HepG2 (cell line): ENCODE measurements at regions not wholly inside any gene's neighbourhood (a gene's known extent, or its start where the extent isn't known, plus 50 kb on each side); places are given as distances from the start of the nearest gene placed in this dataset.
A peak's percentile ranks its signal among the peaks of the same experiment; 100 is the strongest.

Source experiments
- CEBPB ChIP-seq: IDR thresholded peaks from 2 replicates; pipeline ENCODE4 v1.6.1; 2011; ENCODE audit warnings: low read depth, low read length, improper control_type of control experiment, borderline replicate concordance
- HCFC1 ChIP-seq: fragments of 150-350 bp; IDR thresholded peaks from 2 replicates; pipeline ENCODE4 v1.6.1; 2014; ENCODE audit warnings: low read depth, low read length
- SMARCE1 ChIP-seq: fragments of 450-650 bp; IDR thresholded peaks from 2 replicates; pipeline ENCODE4 v1.6.1; 2017; ENCODE audit warnings: borderline replicate concordance
- SP2 ChIP-seq: sonication (generic); formaldehyde crosslinking; IDR thresholded peaks from 2 replicates; pipeline ENCODE4 v1.5.1; 2020; ENCODE audit warnings: mild to moderate bottlenecking, missing genetic modification reagents
- SRY ChIP-seq: sonication (generic); formaldehyde crosslinking; IDR thresholded peaks from 2 replicates; pipeline ENCODE4 v1.8.0; 2022; ENCODE audit warnings: mild to moderate bottlenecking, missing genetic modification reagents
- TP53 ChIP-seq: sonication (generic); formaldehyde crosslinking; conservative IDR thresholded peaks from 2 replicates; pipeline ENCODE4 v1.4.0; 2020; ENCODE audit warnings: missing genetic modification reagents
- ZBTB38 ChIP-seq: sonication (generic); formaldehyde crosslinking; IDR thresholded peaks from 2 replicates; pipeline ENCODE4 v1.5.1; 2020; ENCODE audit warnings: mild to moderate bottlenecking, missing genetic modification reagents
- ZNF33A ChIP-seq: sonication (generic); formaldehyde crosslinking; IDR thresholded peaks from 2 replicates; pipeline ENCODE4 v1.5.1; 2020; ENCODE audit warnings: missing genetic modification reagents, mild to moderate bottlenecking, moderate library complexity, borderline replicate concordance
- ZNF543 ChIP-seq: sonication (generic); formaldehyde crosslinking; IDR thresholded peaks from 2 replicates; pipeline ENCODE4 v1.4.0; 2020; ENCODE audit warnings: mild to moderate bottlenecking, missing genetic modification reagents
- ZNF569 ChIP-seq: sonication (generic); formaldehyde crosslinking; IDR thresholded peaks from 2 replicates; pipeline ENCODE4 v1.5.0; 2020; ENCODE audit warnings: mild to moderate bottlenecking, missing genetic modification reagents, moderate library complexity, borderline replicate concordance
- TF ChIP-seq, protein P1 (sequence below), 2 experiments: fragments of 450-650 bp in 1 of 2; sonication (generic) in 1 of 2; formaldehyde crosslinking in 1 of 2; IDR thresholded peaks; 2 replicates each; pipeline versions ENCODE4 v1.6.1 to v1.8.0; 2016 to 2022; ENCODE audit warnings: antibody characterized with exemption in 1 of 2, mild to moderate bottlenecking in 1 of 2, missing genetic modification reagents in 1 of 2
- TF ChIP-seq, protein P2 (sequence below): sonication (generic); formaldehyde crosslinking; IDR thresholded peaks from 2 replicates; pipeline ENCODE4 v1.5.0; 2020; ENCODE audit warnings: mild to moderate bottlenecking, missing genetic modification reagents
- TF ChIP-seq, protein P3 (sequence below): sonication (generic); formaldehyde crosslinking; IDR thresholded peaks from 2 replicates; pipeline ENCODE4 v1.8.1; 2023; ENCODE audit warnings: mild to moderate bottlenecking, inconsistent platforms, moderate library complexity, missing genetic modification reagents, borderline replicate concordance

DNA sequence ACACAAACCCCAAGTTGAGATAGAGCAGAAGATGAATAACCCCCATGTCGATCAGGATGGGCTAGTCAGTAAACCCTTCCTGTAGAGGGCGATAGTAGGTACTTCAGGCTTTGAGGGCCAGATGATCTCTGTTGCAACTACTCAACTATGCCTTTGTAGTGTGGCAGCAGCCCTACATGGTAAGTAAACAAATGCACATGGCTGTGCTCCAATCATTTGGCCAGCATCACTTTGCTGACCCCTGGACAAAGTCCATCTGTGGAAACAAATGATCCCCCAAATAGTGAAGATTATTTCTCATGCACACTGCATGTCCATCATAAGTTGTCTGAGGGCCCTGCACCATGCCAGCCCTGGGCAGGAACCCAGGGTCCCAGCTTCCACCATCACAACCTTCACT is 402.2 kb upstream of the PROK2 start (continued):
- TF ChIP-seq, protein P1, sequence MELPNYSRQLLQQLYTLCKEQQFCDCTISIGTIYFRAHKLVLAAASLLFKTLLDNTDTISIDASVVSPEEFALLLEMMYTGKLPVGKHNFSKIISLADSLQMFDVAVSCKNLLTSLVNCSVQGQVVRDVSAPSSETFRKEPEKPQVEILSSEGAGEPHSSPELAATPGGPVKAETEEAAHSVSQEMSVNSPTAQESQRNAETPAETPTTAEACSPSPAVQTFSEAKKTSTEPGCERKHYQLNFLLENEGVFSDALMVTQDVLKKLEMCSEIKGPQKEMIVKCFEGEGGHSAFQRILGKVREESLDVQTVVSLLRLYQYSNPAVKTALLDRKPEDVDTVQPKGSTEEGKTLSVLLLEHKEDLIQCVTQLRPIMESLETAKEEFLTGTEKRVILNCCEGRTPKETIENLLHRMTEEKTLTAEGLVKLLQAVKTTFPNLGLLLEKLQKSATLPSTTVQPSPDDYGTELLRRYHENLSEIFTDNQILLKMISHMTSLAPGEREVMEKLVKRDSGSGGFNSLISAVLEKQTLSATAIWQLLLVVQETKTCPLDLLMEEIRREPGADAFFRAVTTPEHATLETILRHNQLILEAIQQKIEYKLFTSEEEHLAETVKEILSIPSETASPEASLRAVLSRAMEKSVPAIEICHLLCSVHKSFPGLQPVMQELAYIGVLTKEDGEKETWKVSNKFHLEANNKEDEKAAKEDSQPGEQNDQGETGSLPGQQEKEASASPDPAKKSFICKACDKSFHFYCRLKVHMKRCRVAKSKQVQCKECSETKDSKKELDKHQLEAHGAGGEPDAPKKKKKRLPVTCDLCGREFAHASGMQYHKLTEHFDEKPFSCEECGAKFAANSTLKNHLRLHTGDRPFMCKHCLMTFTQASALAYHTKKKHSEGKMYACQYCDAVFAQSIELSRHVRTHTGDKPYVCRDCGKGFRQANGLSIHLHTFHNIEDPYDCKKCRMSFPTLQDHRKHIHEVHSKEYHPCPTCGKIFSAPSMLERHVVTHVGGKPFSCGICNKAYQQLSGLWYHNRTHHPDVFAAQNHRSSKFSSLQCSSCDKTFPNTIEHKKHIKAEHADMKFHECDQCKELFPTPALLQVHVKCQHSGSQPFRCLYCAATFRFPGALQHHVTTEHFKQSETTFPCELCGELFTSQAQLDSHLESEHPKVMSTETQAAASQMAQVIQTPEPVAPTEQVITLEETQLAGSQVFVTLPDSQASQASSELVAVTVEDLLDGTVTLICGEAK (IDR thresholded peaks at IDR 0.05), result no peak
- TF ChIP-seq, protein P1 (CRISPR knock-in tag; IDR thresholded peaks at IDR 0.05), result no peak
- TF ChIP-seq ZNF569 (CRISPR knock-in tag), result no peak
- TF ChIP-seq ZBTB38, result no peak
- TF ChIP-seq SMARCE1, result no peak
- TF ChIP-seq SRY (CRISPR knock-in tag), result no peak
- no peak for TF ChIP-seq ZNF543 (CRISPR knock-in tag)
- TF ChIP-seq HCFC1, result no peak
- TF ChIP-seq TP53 (CRISPR knock-in tag), result no peak
- TF ChIP-seq, protein P2, sequence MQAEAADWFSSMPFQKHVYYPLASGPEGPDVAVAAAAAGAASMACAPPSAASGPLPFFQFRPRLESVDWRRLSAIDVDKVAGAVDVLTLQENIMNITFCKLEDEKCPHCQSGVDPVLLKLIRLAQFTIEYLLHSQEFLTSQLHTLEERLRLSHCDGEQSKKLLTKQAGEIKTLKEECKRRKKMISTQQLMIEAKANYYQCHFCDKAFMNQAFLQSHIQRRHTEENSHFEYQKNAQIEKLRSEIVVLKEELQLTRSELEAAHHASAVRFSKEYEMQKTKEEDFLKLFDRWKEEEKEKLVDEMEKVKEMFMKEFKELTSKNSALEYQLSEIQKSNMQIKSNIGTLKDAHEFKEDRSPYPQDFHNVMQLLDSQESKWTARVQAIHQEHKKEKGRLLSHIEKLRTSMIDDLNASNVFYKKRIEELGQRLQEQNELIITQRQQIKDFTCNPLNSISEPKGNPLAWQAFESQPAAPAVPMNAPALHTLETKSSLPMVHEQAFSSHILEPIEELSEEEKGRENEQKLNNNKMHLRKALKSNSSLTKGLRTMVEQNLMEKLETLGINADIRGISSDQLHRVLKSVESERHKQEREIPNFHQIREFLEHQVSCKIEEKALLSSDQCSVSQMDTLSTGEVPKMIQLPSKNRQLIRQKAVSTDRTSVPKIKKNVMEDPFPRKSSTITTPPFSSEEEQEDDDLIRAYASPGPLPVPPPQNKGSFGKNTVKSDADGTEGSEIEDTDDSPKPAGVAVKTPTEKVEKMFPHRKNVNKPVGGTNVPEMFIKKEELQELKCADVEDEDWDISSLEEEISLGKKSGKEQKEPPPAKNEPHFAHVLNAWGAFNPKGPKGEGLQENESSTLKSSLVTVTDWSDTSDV (CRISPR knock-in tag), result no peak
- no peak for TF ChIP-seq SP2 (CRISPR knock-in tag)
- peak; percentile 78 for TF ChIP-seq CEBPB
- TF ChIP-seq ZNF33A (CRISPR knock-in tag), result no peak
- TF ChIP-seq, protein P3, sequence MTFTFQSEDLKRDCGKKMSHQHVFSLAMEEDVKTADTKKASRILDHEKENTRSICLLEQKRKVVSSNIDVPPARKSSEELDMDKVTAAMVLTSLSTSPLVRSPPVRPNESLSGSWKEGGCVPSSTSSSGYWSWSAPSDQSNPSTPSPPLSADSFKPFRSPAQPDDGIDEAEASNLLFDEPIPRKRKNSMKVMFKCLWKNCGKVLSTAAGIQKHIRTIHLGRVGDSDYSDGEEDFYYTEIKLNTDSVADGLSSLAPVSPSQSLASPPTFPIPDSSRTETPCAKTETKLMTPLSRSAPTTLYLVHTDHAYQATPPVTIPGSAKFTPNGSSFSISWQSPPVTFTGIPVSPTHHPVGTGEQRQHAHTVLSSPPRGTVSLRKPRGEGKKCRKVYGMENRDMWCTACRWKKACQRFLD (CRISPR knock-in tag), result no peak
